ENCODE measurements at regions not wholly inside any gene's neighbourhood (a gene's known extent, or its start where the extent isn't known, plus 50 kb on each side); places are given as distances from the start of the nearest gene placed in this dataset.

GRCh38 chr5:167155387-167156005 is 1135.9 kb upstream of the WWC1 start:
- TF ChIP-seq ZNF274 (IDR thresholded peaks at IDR 0.05; ENCODE audit: low read depth, low read length) = no peak
- no peak overlapping the region for H3K4me3 ChIP-seq (ENCODE audit: low read length)

DNA sequence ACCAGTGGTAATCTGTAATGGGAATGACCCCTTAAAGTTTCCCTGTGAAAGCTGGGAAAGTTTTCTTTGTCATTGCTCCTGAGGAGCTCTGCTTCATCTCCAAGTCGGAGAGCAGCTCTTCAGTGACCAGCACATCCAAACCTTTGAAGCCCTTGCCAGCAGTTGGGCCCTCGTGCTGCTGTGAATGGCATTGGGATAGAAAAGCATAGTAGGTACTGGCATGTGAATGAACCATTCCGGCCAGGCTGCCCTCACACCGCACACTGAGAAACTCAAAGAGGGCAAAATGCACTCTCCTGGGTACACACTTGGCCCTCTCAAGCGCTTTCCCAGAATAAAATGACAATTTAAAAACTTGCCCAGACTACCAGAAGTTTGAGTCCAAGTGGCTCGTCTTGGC is 1135.0 kb upstream of the WWC1 start:
- TF ChIP-seq ZNF274 (IDR thresholded peaks at IDR 0.05; ENCODE audit: low read depth, low read length) = no peak
- no peak overlapping the region for H3K4me3 ChIP-seq (ENCODE audit: low read length)

DNA sequence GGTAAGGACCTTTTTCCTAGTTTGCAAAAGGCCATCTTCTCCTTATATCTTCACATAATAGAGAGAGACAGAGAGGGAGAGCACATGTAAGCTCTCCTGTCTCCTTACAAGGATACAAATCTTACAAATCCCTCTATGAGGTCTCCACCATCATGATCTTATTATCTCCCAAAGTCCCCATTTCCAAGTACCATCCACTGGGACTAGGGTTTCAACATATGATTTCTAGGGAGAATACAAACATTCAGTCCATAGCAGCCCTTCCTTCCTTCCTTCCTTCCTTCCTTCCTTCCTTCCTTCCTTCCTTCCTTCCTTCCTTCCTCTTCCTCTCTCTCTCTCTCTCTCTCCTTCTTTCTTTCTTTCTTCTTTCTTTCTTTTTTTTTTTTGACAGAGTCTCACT is 1132.9 kb upstream of the WWC1 start:
- TF ChIP-seq ZNF274 (IDR thresholded peaks at IDR 0.05; ENCODE audit: low read depth, low read length) = no peak
- H3K4me3 ChIP-seq (ENCODE audit: low read length) = no peak overlapping the region

DNA sequence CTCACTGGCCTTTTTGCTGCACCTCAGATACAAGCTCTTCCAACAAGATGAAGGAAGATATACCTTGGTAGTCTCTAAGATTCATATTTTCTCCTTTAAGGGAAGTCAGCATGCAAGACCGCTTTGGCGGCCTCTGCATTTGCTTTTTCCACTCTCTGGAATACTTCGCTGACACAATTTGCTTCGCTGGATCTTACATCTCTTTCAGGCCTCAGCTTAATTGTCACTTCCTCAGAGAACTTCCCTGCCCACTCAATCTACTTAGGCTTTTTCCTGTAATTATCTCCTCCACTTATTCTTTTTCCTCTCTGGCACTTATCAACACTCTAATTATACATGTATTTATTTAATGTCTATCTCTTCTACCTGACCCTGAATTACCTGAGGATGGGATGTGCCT is 1131.1 kb upstream of the WWC1 start:
- H3K4me3 ChIP-seq (ENCODE audit: low read length) = no peak overlapping the region
- TF ChIP-seq ZNF274 (IDR thresholded peaks at IDR 0.05; ENCODE audit: low read depth, low read length) = no peak

GRCh38 chr5:167166696-167167095 is 1124.7 kb upstream of the WWC1 start:
- H3K4me3 ChIP-seq (ENCODE audit: low read length) = no peak overlapping the region
- TF ChIP-seq ZNF274 (IDR thresholded peaks at IDR 0.05; ENCODE audit: low read depth, low read length) = no peak

- no peak overlapping the region for H3K4me3 ChIP-seq (ENCODE audit: low read length)
- no peak for TF ChIP-seq ZNF274 (IDR thresholded peaks at IDR 0.05; ENCODE audit: low read depth, low read length)
These were observed 1124.2 kb upstream of the WWC1 start for GRCh38 chr5:167167191-167167795.

DNA sequence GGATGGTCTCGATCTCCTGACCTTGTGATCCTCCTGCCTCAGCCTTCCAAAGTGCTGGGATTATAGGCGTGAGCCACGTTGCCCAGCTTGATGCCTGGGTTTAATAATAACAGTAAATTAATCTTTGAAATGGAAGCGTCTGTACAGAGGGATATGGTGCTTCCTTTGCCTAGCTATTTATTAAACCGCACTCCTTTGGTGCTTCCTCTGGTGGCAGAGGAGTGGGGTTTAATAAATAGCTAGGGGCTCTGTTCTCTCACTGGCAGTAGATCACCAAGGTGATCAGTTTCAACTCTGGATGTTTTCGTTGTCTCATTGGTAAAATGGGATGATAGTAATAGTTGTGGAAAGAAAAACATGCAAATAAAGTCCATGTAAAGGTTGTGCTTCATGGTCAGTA is 1122.5 kb upstream of the WWC1 start:
- H3K4me3 ChIP-seq (ENCODE audit: low read length) = no peak overlapping the region

DNA sequence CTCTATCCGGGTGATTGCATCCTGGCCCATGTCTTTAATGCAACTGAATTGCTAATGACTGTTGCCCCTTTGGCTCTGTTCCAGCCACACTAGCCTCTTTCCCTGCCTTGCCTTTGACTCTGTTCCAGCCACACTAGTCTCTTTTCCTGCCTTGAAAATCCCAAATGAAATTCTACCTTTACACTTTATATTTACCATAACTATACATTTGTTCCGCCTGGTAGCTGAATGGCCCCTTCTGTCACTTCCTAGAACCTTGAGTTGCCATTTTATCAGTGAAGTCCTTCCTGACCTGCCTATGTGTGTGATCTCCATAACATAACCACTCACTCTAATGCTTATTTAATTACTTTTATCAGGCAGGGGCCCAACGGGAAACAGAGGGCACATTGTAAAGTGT is 1120.4 kb upstream of the WWC1 start:
- TF ChIP-seq ZNF274 (IDR thresholded peaks at IDR 0.05; ENCODE audit: low read depth, low read length) = no peak
- no peak overlapping the region for H3K4me3 ChIP-seq (ENCODE audit: low read length)

More for the DNA sequence above, 1122.5 kb upstream of the WWC1 start:
- TF ChIP-seq ZNF274 (IDR thresholded peaks at IDR 0.05; ENCODE audit: low read depth, low read length) = no peak

- H3K4me3 ChIP-seq (ENCODE audit: low read length) = no peak overlapping the region
- no peak for TF ChIP-seq ZNF274 (IDR thresholded peaks at IDR 0.05; ENCODE audit: low read depth, low read length)
These were observed 1113.7 kb upstream of the WWC1 start for GRCh38 chr5:167177736-167178135.

DNA sequence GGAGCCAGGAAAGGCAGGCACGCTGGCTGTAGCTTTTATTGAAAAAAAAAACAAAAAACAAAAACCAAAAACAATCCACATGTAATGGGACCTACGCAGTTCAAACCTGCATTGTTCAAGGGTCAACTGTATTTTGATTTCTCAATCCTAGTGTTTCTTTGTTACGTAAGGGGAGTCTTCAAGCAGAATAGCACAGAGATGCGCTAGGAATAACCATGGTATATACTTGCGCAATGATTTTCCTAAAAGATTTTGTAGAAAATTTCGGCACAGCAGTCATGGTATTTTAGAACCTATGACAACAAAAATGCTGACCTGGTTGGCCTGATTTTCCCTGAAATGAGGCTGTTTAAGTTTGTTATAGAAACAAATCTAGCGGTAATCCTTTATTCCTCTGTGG is 1110.5 kb upstream of the WWC1 start:
- TF ChIP-seq ZNF274 (IDR thresholded peaks at IDR 0.05; ENCODE audit: low read depth, low read length) = no peak
- no peak overlapping the region for H3K4me3 ChIP-seq (ENCODE audit: low read length)

GRCh38 chr5:167205881-167206280 is 1085.6 kb upstream of the WWC1 start:
- TF ChIP-seq ZNF274 (IDR thresholded peaks at IDR 0.05; ENCODE audit: low read depth, low read length) = no peak
- H3K4me3 ChIP-seq (ENCODE audit: low read length) = no peak overlapping the region

DNA sequence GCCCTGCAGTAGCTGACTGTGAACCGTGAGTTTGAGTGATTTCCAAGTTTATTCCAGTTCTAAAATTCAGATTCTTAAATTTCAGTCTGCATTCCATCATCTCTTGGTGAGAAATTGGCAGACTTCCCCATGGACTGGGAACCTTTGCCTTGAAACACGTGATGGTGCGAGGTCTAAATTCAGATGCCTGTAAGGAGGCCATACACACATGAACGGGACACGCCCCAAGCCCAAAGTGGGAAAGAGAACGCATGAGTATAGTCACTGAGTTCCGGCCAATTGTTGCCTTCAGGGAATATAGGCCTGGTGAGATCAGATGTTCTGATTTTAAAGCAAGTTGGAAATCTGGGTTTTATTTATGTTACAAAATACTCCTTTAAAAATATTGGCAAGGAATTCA is 1084.4 kb upstream of the WWC1 start:
- no peak for TF ChIP-seq ZNF274 (IDR thresholded peaks at IDR 0.05; ENCODE audit: low read depth, low read length)

GRCh38 chr5:167208911-167209310 is 1082.5 kb upstream of the WWC1 start:
- no peak for TF ChIP-seq ZNF274 (IDR thresholded peaks at IDR 0.05; ENCODE audit: low read depth, low read length)
- H3K4me3 ChIP-seq (ENCODE audit: low read length) = no peak overlapping the region

More for the DNA sequence above, 1084.4 kb upstream of the WWC1 start:
- no peak overlapping the region for H3K4me3 ChIP-seq (ENCODE audit: low read length)

DNA sequence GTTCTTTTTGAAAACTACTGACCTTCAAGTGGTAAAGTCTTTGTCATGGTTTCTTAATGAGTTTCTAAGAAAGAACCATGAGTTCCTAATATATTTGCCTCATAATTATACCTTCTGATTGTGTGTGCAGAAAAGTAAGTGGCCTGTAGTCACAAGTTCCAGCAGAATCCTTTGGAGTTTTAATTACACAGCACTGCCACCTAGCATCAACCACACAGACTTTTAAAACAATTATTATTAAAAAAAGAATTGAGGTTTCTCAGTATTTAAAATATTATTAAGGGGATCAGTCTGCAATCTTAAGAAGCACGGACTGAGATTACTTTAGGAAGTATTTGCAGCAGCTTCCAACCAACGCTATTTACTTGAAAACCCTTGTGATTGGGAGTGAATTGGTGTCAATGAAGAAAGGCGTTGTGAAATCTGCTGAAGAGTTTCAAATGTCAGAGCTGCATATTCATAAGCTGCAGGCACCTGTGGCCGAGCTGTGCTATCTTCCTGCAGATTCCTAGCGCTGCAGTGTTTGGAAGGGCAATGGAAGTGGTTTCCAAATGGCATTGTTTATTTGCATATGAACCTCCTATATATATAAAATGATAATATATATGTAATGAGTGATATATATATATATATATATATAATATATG is 1074.2 kb upstream of the WWC1 start:
- no peak overlapping the region for H3K4me3 ChIP-seq (ENCODE audit: low read length)
- TF ChIP-seq ZNF274 (IDR thresholded peaks at IDR 0.05; ENCODE audit: low read depth, low read length) = no peak

DNA sequence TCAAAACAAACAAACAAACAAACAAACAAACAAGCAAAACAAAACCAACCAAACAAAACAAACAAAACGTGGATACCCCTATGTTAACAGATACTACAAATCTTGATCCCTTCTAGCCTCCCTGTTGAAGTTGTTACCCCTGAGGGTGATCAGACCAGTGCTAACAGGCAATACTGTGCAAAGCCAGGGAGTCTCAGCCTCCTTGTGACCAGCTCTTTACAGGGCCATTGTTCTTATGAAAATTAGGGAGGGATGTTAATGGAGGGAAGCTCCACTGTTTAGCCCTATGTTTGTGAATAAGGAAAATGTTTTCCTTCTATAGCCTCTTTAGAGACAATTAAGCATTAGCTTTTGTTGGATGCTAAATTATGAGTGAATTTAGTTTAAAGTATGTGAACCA is 1072.1 kb upstream of the WWC1 start:
- no peak for TF ChIP-seq ZNF274 (IDR thresholded peaks at IDR 0.05; ENCODE audit: low read depth, low read length)

More for the DNA sequence above, 1072.1 kb upstream of the WWC1 start:
- no peak overlapping the region for H3K4me3 ChIP-seq (ENCODE audit: low read length)
